HG03045 (cell line): ENCODE measurements at regions not wholly inside any gene's neighbourhood (a gene's known extent, or its start where the extent isn't known, plus 50 kb on each side); places are given as distances from the start of the nearest gene placed in this dataset.

Experiments
- ATAC-seq: cut with Tn5 transposase; IDR thresholded peaks from one replicate; pipeline ENCODE4 v1.9.1; 2021; ENCODE audit warnings: mild to moderate bottlenecking, moderate library complexity; ENCODE audit not compliant: unreplicated experiment

DNA sequence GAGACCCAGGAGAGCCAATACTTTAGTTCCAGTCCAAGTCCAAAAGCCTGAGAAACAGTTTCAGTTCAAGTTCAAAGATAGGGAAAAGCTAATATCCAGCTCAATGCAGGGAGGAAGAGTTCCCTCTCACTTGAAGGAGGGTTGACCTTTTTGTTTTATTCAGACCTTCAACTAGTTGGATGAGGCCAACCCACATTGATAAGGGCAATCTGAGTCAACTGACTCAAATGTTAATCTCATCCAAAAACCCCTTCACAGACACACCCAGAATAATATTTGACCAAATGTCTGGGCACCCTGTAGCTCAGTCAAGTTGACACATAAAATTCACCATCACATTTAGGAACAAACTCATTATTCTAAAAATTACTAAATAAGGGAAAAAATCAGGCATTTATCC lies 246.8 kb downstream of the METTL4 start:
- no peak for ATAC-seq

DNA sequence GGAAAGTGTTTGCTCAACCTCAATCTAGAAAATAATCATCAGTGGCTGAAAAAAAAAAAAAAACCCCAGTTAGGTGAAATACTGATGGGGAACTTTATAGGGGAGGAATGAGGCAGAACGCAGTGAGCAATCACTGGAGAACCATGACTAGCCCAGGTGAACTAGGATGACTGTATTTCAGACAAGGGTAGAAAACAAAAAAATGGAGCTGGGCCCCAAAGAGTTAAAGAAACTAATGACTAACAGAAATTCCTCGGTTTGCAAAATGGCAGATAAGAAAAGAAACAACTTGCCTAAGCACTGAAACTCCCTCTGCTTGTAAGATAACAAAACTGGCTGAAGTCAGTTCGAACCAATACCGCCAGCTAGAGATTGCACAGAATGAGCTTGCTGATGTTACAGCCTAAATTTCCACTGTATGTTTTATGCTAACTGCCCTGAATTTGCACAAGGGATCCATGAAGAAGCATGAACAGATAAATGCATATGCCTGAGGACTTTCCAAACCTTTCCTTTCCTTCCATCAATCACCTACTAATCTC lies 245.9 kb downstream of the METTL4 start:
- no peak for ATAC-seq

DNA sequence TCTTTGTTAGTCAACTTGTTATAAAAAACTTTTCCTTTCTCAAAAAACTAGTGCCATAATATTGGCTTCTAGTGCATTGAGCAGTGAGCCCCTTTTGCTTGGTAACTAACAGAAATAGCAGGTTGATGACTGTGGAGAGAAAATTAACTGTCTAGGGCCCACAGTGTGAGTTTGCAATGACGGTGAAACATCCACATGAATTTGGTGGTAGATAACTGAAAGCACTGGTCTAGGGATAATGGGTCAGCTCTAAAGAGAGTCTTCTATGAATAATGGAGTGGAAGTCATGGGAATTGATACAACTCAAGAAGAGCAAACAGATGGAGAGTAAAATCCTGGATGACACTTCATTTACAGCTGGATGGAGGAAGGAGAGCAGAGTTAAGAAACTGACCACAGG lies 245.4 kb downstream of the METTL4 start:
- ATAC-seq, result no peak

DNA sequence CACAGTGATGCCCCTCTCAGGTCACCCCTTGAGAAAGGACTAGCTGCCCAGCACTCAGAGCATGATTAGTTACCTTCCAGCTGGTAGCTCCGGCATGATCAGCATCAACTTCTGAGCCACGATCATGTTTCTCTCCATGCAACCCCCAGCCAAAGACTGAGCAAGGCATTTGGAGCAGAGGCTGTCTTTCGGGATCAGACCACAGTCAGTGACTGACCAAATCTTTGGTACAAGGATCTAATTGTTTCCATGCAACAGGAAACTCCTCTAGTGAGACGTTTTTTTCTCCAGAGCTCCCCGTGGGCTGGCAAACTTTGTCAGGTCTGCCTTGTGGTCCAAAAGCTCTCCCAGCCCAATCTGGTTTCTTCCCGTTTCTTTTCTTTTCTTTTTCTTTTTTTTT lies 244.3 kb downstream of the METTL4 start:
- ATAC-seq, result no peak

DNA sequence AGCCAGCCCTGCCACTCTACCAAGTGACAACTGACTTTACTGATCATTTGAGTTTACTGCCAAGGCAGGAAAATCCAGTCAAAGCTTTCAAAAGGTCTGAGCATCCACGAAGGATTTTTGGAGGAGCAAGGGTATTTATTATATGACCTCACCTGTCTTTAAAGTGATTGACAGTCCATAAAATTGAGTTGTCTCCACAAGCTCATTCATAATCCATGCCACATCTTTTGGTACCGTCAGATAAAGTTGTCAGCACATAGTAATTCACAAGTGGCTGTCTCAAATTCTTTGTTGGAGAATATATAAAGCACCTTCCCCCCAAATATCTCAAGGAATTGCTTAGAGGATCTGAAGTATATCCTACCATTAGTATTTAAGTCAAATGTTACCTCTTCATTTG lies 240.5 kb downstream of the METTL4 start:
- ATAC-seq, result no peak

DNA sequence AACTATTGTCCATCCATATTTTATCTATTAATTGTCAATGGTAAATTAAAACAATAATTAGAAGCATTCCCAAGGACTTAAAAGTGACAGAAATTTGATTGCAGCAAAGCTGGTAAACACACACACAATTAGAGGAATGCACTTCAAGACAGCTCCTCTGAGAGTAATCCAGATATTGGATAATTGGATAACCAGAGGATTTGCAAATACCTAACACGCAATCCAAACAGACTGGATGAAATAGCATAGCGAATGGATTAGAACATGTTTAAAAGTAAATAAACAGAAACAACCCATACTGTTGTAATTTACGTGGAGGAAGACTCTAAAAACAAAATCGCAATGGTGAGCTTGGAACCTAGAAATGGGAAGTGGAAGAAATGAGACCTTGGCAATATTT lies 239.8 kb downstream of the METTL4 start:
- ATAC-seq, result no peak

DNA sequence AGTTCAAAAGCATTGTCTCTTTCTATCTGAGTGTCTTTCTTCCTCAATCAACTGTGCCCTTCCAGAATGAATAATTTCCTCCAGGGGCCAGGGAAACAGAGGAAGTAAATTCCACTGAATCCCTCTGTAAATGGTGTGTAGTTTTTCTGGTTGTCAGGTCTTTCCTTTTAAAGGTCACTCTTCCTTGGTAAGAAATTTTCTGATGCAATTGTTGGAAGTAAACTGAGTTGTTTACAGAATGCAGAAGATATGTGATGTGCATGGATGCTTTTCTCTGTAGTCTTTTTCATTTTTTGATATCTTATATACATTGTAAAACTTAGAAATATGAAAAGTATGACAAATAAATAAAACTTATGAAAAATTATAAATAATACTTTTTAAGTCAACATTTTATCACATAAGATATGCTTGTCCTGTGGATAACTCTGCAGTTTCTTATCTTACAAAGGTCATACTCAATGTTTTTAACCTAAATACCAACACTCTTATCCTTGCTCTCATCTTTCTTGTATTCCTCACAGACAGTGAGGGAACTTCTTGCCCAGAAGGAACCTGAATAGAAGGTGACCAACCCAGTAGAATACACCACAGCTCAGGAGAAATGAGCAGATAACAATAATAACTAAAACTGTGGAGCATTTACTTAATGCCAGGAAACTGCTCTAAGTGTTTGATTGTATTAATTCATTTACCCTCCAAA lies 234.5 kb downstream of the METTL4 start:
- ATAC-seq, result no peak

DNA sequence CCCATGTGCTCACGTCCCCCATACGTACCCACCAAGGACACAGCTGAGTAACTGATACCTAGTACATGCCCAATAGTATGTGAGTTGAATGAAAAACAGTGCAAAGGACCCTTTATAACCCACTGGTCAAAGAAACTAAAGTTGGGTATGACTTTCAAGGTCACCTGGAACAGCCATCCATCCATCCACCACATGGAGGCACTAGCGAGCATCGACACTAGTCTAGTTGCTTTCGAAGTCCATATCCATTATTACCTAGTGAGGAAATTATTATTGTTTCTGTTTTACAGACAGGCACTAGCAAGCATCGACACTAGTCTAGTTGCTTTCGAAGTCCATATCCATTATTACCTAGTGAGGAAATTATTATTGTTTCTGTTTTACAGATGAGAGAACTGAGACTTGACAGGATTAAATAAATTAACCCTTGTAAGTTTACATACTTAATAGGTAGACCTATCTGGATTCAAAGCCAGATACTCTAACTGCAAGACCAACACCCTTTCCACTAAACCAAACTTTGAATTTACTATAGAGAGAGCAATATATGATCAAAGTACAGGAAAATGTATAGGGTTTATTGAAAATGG lies 233.7 kb downstream of the METTL4 start:
- peak; percentile 75 for ATAC-seq

DNA sequence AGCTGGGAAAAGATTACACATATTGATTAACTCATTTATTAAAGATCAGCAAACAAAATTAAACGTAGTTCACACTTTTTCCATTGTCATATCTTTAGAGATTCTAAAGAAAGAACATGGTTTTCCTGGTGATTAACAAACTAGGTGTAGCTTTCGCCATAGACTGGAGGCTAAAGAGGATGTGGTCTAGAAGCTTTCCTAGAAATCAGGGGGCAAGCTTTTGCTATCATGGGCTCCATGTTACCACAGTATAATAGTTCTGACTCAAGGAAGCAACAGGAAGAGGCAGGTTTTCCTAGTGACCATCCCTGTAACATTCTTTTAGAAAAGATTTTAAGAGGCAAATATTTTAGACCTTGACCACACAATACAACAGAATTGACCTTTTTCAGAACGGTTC lies 232.7 kb downstream of the METTL4 start:
- no peak for ATAC-seq

DNA sequence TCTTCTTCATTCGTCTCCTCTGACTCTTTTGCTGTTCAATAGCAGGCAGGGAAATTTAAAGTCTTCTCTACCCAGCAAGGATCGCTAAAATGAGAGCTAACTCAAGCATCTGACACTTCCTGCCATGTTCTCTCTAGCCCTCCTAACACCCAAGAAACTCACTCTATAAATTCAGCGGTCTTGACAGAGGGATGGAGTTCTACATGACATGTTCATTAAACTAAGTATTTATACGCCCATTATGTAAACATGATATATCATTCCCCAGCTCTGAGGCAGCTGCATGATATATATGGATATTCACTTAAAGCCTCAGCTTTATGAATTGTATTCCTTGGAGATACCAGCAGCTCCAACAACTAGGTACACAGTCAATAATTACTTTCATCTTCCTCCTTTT lies 231.0 kb downstream of the METTL4 start:
- no peak for ATAC-seq

DNA sequence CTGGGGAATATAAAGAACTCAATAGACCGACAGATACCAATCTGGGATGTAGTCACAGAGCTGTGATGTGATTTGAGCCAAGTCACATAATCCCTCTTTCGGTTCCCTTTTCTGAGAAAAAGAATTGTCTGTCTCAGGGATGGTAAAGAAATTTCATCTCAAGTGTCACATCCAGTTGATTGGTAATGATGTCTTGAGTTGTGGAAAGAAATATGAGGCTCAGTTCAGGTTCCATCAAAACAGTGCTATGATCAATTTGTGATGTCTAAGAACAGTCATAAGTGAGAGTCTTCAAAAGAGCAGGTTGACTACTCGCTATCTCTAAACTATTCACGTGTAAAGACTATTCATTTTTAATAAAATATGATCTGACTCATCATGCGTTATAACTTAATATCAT lies 223.3 kb downstream of the METTL4 start:
- no peak for ATAC-seq

DNA sequence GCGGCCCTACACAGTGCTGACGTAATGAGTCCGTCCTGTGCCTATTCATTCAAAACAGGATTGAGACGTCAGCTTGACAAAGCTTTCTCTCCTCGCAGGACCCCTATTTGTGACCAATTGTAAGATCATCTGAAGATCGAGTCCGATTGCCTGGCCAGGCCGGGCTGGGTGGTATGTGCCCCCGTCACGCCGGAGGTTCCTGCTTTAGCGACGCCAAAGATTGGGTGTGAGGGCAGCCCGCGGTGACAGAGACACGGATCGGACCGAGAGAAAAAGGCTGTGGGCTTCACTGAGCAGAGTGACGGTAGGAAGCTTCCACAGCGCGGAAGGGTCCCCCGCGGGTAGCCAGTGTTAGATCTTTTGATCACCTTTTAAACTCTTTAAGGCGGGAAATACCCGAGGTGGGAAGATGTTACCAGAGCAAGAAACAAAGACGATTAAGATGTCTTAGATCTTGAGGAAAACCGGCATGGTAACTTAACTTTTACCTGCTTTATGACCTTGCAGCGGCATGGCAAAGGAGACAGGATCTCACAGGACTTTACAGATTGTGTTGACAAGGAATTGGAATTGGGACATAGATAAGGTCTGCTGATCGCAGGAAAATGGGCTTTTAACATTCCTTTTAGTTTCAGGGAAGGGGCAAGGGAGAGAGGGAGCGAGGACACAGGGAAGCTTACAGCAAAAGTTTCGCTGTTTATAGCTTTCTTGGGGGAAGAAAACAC lies 220.0 kb downstream of the METTL4 start:
- no peak for ATAC-seq

DNA sequence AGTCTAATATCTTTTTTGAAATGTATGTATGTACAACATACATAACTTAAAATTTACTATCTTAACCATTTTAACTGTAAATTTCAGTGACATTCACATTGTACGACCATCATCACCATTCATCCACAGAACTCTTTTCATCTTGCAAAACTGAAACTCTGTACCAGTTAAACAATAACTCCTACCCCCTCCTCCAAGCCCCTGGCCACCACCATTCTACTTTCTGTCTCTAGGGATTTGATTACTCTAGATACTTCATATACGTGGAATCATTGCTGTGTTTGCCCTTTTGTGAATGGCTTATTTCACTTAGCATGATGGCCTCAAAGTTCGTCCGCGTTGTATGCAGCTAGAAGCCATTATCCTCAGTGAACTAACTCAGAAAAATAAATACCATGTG lies 217.0 kb downstream of the METTL4 start:
- ATAC-seq, result no peak

DNA sequence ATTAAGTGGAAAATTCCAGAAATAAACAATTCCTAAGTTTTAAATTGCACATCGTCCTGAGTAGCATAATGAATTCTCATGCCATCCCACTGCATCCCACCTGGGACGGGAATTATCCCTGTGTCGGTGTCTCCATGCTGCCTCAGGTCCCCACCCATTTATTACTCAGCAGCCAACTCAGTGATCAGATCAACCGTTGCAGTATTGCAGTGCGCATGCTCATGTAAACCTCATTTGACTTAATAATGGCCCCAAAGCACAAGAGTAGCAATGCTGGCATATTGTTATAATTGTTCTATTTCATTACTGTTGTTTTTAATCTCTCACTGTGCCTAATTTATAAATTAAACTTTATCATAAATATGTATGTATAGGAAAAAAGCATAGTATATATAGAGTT lies 214.4 kb downstream of the METTL4 start:
- no peak for ATAC-seq

DNA sequence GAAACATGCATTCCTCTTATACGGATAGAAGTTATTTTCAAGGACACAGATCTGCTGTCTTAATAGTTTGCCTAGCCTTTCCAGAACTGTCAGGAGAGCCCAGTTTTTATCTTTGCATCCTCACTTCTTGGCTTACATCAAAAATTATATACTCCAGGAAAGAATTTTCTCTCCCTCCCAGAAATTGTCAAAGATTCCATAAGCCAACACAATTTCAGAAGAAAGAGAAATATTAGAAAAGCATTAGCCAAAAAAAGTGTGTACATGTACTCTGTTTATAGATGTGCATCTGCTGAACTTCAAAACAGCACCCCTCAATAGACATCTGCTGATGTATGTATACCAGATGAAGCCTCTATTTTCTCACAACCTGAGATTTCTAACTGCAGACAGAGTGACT lies 210.4 kb downstream of the METTL4 start:
- ATAC-seq, result no peak

DNA sequence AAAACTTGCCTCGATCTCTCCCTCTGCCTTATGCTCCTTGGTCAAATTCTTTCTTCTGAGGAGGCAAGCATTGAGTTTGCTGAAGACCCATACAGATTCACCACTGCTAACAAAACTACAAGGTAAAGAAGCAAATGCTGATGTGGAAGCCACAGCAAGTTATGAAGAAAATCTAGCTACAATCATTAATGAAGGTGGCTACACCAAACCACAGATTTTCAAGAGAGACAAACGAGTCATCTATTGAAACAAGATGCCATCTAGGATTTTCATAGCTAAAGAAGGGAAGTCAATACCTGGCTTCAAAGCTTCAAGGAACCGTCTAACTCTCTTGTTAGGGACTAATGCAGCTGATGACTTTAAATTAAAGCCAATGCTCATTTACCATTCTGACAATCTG lies 203.2 kb downstream of the METTL4 start:
- no peak for ATAC-seq

DNA sequence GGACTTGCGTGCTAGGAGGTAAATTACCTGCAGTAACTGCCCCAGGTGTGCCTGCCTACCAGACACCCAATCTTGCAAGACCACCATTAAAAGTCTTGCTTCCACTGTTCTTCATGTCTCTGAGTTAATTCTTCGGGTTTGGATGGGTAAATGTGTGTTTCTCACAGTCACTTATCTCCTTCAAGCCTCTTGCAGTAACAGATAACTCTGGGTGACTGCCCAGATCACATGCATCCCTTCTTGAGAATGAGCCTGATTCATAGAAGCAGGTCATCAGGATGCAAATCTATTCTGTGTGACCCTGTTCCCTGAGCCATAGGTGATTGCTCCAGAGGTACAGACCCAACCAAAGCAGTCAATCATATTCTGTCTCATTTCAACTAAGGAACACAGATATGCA lies 194.6 kb downstream of the METTL4 start:
- ATAC-seq, result no peak

DNA sequence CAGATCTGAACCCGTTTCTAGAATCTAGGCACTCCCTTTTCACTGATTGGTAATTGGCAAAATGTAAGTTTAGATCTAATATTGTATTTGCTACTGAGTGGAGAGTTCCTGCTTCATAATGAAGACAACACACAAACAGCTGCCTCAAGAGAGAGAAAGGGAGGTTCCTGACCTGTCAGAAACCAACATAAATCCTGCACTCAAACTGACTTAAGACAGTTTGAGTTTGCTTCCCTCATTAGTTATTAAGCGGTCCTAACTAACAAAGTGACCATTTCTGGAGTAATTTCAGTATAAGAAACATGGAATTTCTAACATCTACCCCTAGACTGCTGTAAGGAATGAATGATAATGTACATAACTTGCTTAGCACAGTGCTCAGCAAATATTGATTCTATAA lies 191.2 kb downstream of the METTL4 start:
- ATAC-seq, result no peak

DNA sequence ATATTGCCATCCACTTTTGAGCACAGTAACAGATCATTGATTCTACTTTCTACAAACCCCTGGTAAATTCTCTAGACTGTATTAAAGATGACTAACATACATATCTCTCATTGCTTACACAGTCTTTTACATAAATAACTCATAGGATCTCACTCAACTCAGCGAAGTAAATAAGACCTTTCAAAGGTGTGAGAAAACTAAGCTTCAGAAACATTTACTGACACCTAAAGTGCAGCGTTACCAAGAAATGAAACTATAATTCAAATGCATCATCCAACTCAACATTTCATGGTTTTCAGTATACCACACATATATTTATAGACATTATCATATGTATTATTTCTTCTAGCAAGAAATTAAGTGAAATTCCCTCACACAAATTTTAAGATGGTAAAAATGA lies 189.8 kb downstream of the METTL4 start:
- no peak for ATAC-seq

DNA sequence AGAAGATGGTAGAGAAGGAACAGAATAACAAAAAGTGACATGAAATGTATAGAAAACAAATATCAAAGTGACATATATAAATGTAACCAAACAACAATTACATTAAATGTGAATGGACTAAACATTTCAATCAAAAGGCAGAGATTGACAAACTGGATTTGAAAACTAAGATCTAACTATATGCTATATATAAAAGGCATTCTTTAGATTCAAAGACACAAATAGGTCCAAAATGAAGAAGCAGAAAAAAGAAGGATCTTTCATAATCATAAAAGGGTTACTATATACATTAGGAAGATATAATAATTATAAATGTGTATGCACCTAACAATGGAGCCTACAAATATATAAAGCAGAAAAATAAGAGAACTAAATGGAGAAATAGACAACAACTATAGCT lies 183.7 kb downstream of the METTL4 start:
- ATAC-seq, result no peak

DNA sequence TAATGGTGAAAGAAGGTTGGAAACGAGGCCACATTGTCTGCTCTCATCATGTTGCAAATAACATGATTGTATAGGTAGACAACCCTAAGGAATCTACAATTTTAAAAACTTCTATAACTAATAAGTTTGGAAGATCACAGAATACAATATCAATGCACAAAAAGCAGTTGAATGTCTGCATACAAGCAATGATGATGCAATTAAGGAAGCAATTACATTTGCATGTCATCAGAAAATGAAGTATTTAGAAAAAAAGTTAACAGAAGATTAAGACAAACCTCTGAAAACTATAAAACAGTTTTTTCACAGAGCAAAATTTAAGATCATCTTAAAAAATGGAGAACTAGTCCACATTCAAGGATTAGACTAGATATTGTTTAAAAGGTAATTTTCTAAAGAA lies 181.1 kb downstream of the METTL4 start:
- no peak for ATAC-seq

DNA sequence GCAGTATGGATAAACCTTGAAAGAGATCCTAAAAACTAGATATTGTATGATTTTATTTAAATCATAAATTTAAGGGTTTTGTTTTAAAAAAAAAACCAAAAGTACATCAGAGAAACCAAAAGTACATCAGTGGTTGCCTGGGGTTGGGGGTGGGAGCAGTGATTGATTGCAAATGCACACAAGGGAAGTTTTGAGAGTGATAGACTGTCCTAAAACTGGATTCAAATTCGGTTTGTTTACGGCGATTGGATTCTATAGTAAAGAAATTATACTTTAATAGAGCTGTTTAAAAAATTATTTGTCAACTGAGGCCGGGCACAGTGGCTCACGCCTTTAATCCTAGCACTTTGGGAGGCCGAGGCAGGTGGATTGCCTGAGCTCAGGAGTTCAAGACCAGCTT lies 179.8 kb downstream of the METTL4 start:
- ATAC-seq, result no peak
